ENCODE measurements at regions not wholly inside any gene's neighbourhood (a gene's known extent, or its start where the extent isn't known, plus 50 kb on each side); places are given as distances from the start of the nearest gene placed in this dataset.

DNA sequence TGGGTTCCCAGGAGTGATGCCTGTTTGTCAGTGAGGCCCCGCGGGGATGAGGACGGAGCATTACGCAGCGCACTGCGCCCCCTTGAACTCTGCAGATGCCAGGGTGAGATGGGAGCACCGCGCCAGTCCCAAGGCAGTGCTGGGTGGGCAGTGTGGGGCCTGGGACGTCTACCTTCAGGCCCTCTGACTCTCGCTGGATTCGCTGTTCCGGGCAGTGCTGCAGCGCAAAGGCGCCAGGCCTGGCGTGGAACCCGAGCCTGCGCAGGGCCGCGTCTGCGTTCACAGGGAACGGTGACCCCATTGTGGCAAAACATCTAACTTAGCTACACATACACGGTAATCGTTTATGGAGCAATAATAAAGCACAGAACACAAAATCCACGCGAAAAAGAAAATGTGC is 257.3 kb downstream of the QKI start:
- no peak for TF ChIP-seq POLR2AphosphoS5 (IDR thresholded peaks at IDR 0.05)
- no peak for TF ChIP-seq EP300 (IDR thresholded peaks at IDR 0.05; ENCODE audit: low read depth)
- no peak for TF ChIP-seq CTCF (IDR thresholded peaks at IDR 0.05)
- no peak for TF ChIP-seq POLR2A (IDR thresholded peaks at IDR 0.05)
- no peak for DNase-seq
- Histone ChIP-seq H3K27me3 (no peaks in the 10 kb centered on the region), H3K9me3 (no peaks in the 10 kb centered on the region), H3K4me1 (peaks cover 0 to 6% (median 0%) of the 10 kb centered on the region in 4 donors), H3K4me3 (no peak overlapping the region), H3K36me3 (no peaks in the 10 kb centered on the region), H3K27ac (no peak overlapping the region)
- WGBS, 2 donors (ENCODE audit: low coverage in 1 of 2) = 90 to 95% methylated on average over 2 to 25 of the region's 25 CpGs
- in situ Hi-C loops (cut with MboI; ENCODE audit: low pct_ligation_motif_present in 1 of 4, low pct_unique_long_range_greater_than_20kb in 1 of 4, low sequenced_read_pairs in 3 of 4) (no loop called here), intact Hi-C loops (cut with DNase I; ENCODE audit: low total_unique reads) (no loop called here)

GRCh38 chr6:163671355-163671754 is 256.8 kb downstream of the QKI start:
- TF ChIP-seq POLR2AphosphoS5 (IDR thresholded peaks at IDR 0.05) = no peak
- TF ChIP-seq POLR2A (IDR thresholded peaks at IDR 0.05) = no peak
- no peak for TF ChIP-seq CTCF (IDR thresholded peaks at IDR 0.05)
- TF ChIP-seq EP300 (IDR thresholded peaks at IDR 0.05; ENCODE audit: low read depth) = no peak
- Histone ChIP-seq H3K4me3 (no peak overlapping the region), H3K9me3 (no peaks in the 10 kb centered on the region), H3K27me3 (no peaks in the 10 kb centered on the region), H3K4me1 (peaks cover 0 to 6% (median 0%) of the 10 kb centered on the region in 4 donors), H3K27ac (no peak overlapping the region), H3K36me3 (no peaks in the 10 kb centered on the region)
- DNase-seq = no peak
- intact Hi-C loops (cut with DNase I; ENCODE audit: low total_unique reads) = no loop called here
- in situ Hi-C loops (cut with MboI; ENCODE audit: low pct_ligation_motif_present in 1 of 4, low pct_unique_long_range_greater_than_20kb in 1 of 4, low sequenced_read_pairs in 3 of 4) = no loop called here
- WGBS, 2 donors (ENCODE audit: low coverage in 1 of 2) = 93% methylated on average over 13 of the region's 19 CpGs; no CpG with 5 or more reads in 1 of the 2 donors

GRCh38 chr6:163670336-163670735 is 255.8 kb downstream of the QKI start:
- TF ChIP-seq POLR2AphosphoS5 (IDR thresholded peaks at IDR 0.05) (no peak), POLR2A (IDR thresholded peaks at IDR 0.05) (no peak), EP300 (IDR thresholded peaks at IDR 0.05; ENCODE audit: low read depth) (no peak), CTCF (IDR thresholded peaks at IDR 0.05) (no peak)
- Histone ChIP-seq H3K27me3 (no peaks in the 10 kb centered on the region), H3K4me3 (no peak overlapping the region), H3K4me1 (peaks cover 0 to 6% (median 0%) of the 10 kb centered on the region in 4 donors), H3K36me3 (no peaks in the 10 kb centered on the region), H3K27ac (no peak overlapping the region), H3K9me3 (no peaks in the 10 kb centered on the region)
- in situ Hi-C loops (cut with MboI; ENCODE audit: low pct_ligation_motif_present in 1 of 4, low pct_unique_long_range_greater_than_20kb in 1 of 4, low sequenced_read_pairs in 3 of 4) (no loop called here), intact Hi-C loops (cut with DNase I; ENCODE audit: low total_unique reads) (no loop called here)
- WGBS, 2 donors (ENCODE audit: low coverage in 1 of 2) = 83% methylated on average over 1 of the region's 1 CpG; no CpG with 5 or more reads in 1 of the 2 donors
- DNase-seq = no peak

- WGBS, 2 donors (ENCODE audit: low coverage in 1 of 2) = 59% methylated on average over 4 of the region's 4 CpGs; no CpG with 5 or more reads in 1 of the 2 donors
- intact Hi-C loops (cut with DNase I; ENCODE audit: low total_unique reads) (no loop called here), in situ Hi-C loops (cut with MboI; ENCODE audit: low pct_ligation_motif_present in 1 of 4, low pct_unique_long_range_greater_than_20kb in 1 of 4, low sequenced_read_pairs in 3 of 4) (no loop called here)
- DNase-seq = no peak
- no peaks in the 10 kb centered on the region for H3K27me3 ChIP-seq
- H3K4me1 ChIP-seq = peaks cover 0 to 6% (median 0%) of the 10 kb centered on the region in 4 donors
- H3K4me3 ChIP-seq = no peak overlapping the region
- TF ChIP-seq EP300 (IDR thresholded peaks at IDR 0.05; ENCODE audit: low read depth) = no peak
- TF ChIP-seq POLR2A (IDR thresholded peaks at IDR 0.05) = no peak
- TF ChIP-seq POLR2AphosphoS5 (IDR thresholded peaks at IDR 0.05) = no peak
- no peak for TF ChIP-seq CTCF (IDR thresholded peaks at IDR 0.05)
- no peaks in the 10 kb centered on the region for H3K36me3 ChIP-seq
- H3K27ac ChIP-seq = no peak overlapping the region
- H3K9me3 ChIP-seq = no peaks in the 10 kb centered on the region
Observed at GRCh38 chr6:163668061-163668426, 253.5 kb downstream of the QKI start.
